Mesendoderm (in vitro differentiated cells): ENCODE measurements at regions not wholly inside any gene's neighbourhood (a gene's known extent, or its start where the extent isn't known, plus 50 kb on each side); places are given as distances from the start of the nearest gene placed in this dataset.
"Not testable (repeated sequence)": the region's sequence is repeated elsewhere in the genome, so short reads cannot be mapped to it uniquely, and the experiment has no call there.

Experiments used
- DNase-seq: peaks from one replicate; pipeline ENCODE4 v3.0.0; 2013
- H2AK5ac ChIP-seq: 2 replicates; pipeline ENCODE4 v1.6.1; 2013; ENCODE audit warnings: low read length, inconsistent platforms
- H2BK120ac ChIP-seq: 2 replicates; pipeline ENCODE4 v1.6.1; 2013; ENCODE audit warnings: low read depth, mild to moderate bottlenecking, low read length, moderate library complexity, mixed read lengths
- H2BK15ac ChIP-seq: replicated peaks from 2 replicates; pipeline ENCODE4 v1.6.1; 2013; ENCODE audit warnings: low read depth, mild to moderate bottlenecking, moderate library complexity
- H2BK5ac ChIP-seq: 2 replicates; pipeline ENCODE4 v1.6.1; 2013; ENCODE audit warnings: low read length, inconsistent platforms
- H3K18ac ChIP-seq: 2 replicates; pipeline ENCODE4 v1.6.1; 2013; ENCODE audit warnings: mild to moderate bottlenecking, low read length, mixed read lengths
- H3K23ac ChIP-seq: one replicate; pipeline ENCODE4 v1.6.1; 2013; ENCODE audit warnings: low read length
- H3K27ac ChIP-seq: 2 replicates; pipeline ENCODE4 v1.5.1; 2013; ENCODE audit warnings: low read depth, mild to moderate bottlenecking, inconsistent platforms, low read length, moderate library complexity
- H3K27me3 ChIP-seq: 2 replicates; pipeline ENCODE4 v1.6.1; 2013; ENCODE audit warnings: low read length, control low read depth, mild to moderate bottlenecking, inconsistent platforms; ENCODE audit not compliant: insufficient read depth, poor library complexity
- H3K36me3 ChIP-seq: 2 replicates; pipeline ENCODE4 v1.6.1; 2013; ENCODE audit warnings: low read length, inconsistent platforms; ENCODE audit not compliant: control insufficient read depth, insufficient read depth
- H3K4ac ChIP-seq: one replicate; pipeline ENCODE4 v1.6.1; 2013; ENCODE audit warnings: low read depth, mild to moderate bottlenecking, low read length, moderate library complexity
- H3K4me1 ChIP-seq: 2 replicates; pipeline ENCODE4 v1.6.1; 2013; ENCODE audit warnings: low read depth, low read length, inconsistent platforms; ENCODE audit not compliant: control insufficient read depth
- H3K4me2 ChIP-seq: 2 replicates; pipeline ENCODE4 v1.6.1; 2013; ENCODE audit warnings: low read length
- H3K4me3 ChIP-seq: 2 replicates; pipeline ENCODE4 v1.5.1; 2013; ENCODE audit warnings: mild to moderate bottlenecking, low read length
- H3K56ac ChIP-seq: one replicate; pipeline ENCODE4 v1.6.1; 2013; ENCODE audit warnings: low read length
- H3K79me1 ChIP-seq: 2 replicates; pipeline ENCODE4 v1.6.1; 2013; ENCODE audit warnings: low read length, inconsistent platforms
- H3K79me2 ChIP-seq: 2 replicates; pipeline ENCODE4 v1.6.1; 2013; ENCODE audit warnings: mild to moderate bottlenecking, low read length; ENCODE audit not compliant: control insufficient read depth, insufficient read depth
- H3K9ac ChIP-seq: 2 replicates; pipeline ENCODE4 v1.6.1; 2013; ENCODE audit warnings: low read length, inconsistent platforms
- H4K5ac ChIP-seq: one replicate; pipeline ENCODE4 v1.6.1; 2013; ENCODE audit warnings: low read length
- H4K8ac ChIP-seq: one replicate; pipeline ENCODE4 v1.6.1; 2013; ENCODE audit warnings: low read depth, mild to moderate bottlenecking, control low read depth, low read length, moderate library complexity
- WGBS: extraction: QIAGEN DNeasy Blood & Tissue Kit; methylation state at CpG from one replicate; pipeline ENCODE4 v1.1.7; 2013; ENCODE audit warnings: low lambda C conversion rate, missing lambda C conversion rate; ENCODE audit not compliant: insufficient coverage; ENCODE audit errors: extremely low coverage; 5-methylcytosine and 5-hydroxymethylcytosine counted together

DNA sequence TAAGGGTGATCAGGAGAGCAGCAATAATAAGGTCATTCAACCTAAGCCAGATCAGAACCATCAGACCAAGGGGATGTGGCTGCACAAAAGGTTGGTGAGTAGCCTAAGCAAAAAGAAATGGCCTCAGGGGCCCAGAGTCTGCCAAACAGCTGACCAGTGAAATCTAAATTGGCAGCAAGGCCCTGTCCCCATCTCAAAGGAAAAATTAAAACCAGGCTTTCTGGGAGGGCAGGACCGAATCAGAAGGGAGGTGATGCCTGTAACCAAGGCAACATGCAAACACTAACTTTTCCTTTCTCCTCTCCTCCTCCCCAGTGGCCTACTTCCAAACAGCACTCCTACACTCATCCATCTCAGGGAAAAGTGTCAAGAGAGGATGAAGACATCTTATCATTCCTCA lies 256.4 kb downstream of the NUAK1 start:
- no peak overlapping the region for H3K4me2 ChIP-seq
- H3K23ac ChIP-seq = no peak overlapping the region
- H3K18ac ChIP-seq = no peak overlapping the region
- no peaks in the 10 kb centered on the region for H3K79me1 ChIP-seq
- H2AK5ac ChIP-seq = no peak overlapping the region
- no CpG with 5 or more reads among the region's 1 CpG for WGBS
- no peak overlapping the region for H4K8ac ChIP-seq
- no peak overlapping the region for H4K5ac ChIP-seq
- H3K4me1 ChIP-seq = no peaks in the 10 kb centered on the region
- H3K36me3 ChIP-seq = no peaks in the 10 kb centered on the region
- H3K56ac ChIP-seq = no peak overlapping the region
- no peak overlapping the region for H3K9ac ChIP-seq
- H3K79me2 ChIP-seq = no peaks in the 10 kb centered on the region
- H3K27me3 ChIP-seq = no peaks in the 10 kb centered on the region
- no peak overlapping the region for H3K4ac ChIP-seq
- H2BK5ac ChIP-seq = no peak overlapping the region
- no peak overlapping the region for H3K27ac ChIP-seq
- no peak overlapping the region for H3K4me3 ChIP-seq
- H2BK15ac ChIP-seq = no peak overlapping the region
- no peak overlapping the region for H2BK120ac ChIP-seq
- DNase-seq = peak; percentile 60

- Histone ChIP-seq H2AK5ac (no peak overlapping the region), H3K4me1 (no peaks in the 10 kb centered on the region), H3K9ac (no peak overlapping the region), H2BK5ac (no peak overlapping the region), H4K8ac (no peak overlapping the region), H3K4me3 (no peak overlapping the region), H3K18ac (no peak overlapping the region), H2BK120ac (no peak overlapping the region), H4K5ac (no peak overlapping the region), H3K4me2 (no peak overlapping the region), H3K36me3 (no peaks in the 10 kb centered on the region), H2BK15ac (no peak overlapping the region), H3K27ac (no peak overlapping the region), H3K79me1 (no peaks in the 10 kb centered on the region), H3K4ac (no peak overlapping the region), H3K23ac (no peak overlapping the region), H3K79me2 (no peaks in the 10 kb centered on the region), H3K27me3 (no peaks in the 10 kb centered on the region), H3K56ac (no peak overlapping the region)
- WGBS = no CpG with 5 or more reads among the region's 3 CpGs
- peak; percentile 39 for DNase-seq
These were observed 251.6 kb downstream of the NUAK1 start for GRCh38 chr12:105887131-105887530.

- Histone ChIP-seq H2BK15ac (no peak overlapping the region), H3K23ac (no peak overlapping the region), H2BK5ac (no peak overlapping the region), H4K8ac (no peak overlapping the region), H3K18ac (no peak overlapping the region), H3K79me1 (no peaks in the 10 kb centered on the region), H3K9ac (no peak overlapping the region), H3K36me3 (no peaks in the 10 kb centered on the region), H3K27me3 (no peaks in the 10 kb centered on the region), H2BK120ac (no peak overlapping the region), H4K5ac (no peak overlapping the region), H3K4me3 (no peak overlapping the region), H2AK5ac (no peak overlapping the region), H3K27ac (no peak overlapping the region), H3K4ac (no peak overlapping the region), H3K4me1 (no peaks in the 10 kb centered on the region), H3K56ac (no peak overlapping the region), H3K4me2 (no peak overlapping the region), H3K79me2 (no peaks in the 10 kb centered on the region)
- WGBS = no CpG with 5 or more reads among the region's 4 CpGs
- DNase-seq = no peak
These were observed 250.1 kb downstream of the NUAK1 start for GRCh38 chr12:105888696-105889095.

DNA sequence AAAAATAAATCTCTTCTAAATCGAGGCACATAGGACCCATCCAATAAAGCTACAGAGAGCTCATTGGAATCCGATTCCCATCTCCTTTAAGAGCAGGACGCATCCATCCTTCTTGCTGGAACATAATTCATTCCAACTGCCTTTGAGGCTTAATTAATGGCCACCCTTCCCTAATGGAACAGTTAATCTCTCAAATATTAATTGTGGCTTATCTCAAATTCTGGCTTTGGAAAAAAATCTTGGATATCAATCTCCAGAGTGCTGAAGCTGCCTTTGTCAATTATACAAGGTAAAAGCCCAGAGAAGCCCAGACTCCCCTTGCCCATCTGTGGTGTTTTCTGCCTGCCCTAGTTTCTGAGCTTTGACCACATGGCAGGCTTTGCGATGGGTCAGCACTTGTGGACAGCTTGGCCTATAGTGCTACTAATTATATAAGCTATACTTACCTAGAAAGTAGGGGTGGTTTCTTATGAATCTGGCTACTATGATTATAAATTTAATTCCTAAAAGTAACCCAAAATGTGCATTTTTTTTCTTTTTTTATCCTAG lies 246.3 kb downstream of the NUAK1 start:
- Histone ChIP-seq H3K27me3 (no peaks in the 10 kb centered on the region), H3K4me3 (no peak overlapping the region), H3K4me2 (no peak overlapping the region), H3K4me1 (peaks cover 3% of the 10 kb centered on the region), H2BK15ac (no peak overlapping the region), H3K23ac (no peak overlapping the region), H2BK120ac (no peak overlapping the region), H3K4ac (no peak overlapping the region), H4K5ac (no peak overlapping the region), H3K27ac (no peak overlapping the region), H3K79me1 (no peaks in the 10 kb centered on the region), H2BK5ac (no peak overlapping the region), H3K9ac (no peak overlapping the region), H3K79me2 (no peaks in the 10 kb centered on the region), H2AK5ac (no peak overlapping the region), H3K56ac (no peak overlapping the region), H3K18ac (no peak overlapping the region), H4K8ac (no peak overlapping the region), H3K36me3 (no peaks in the 10 kb centered on the region)
- no peak for DNase-seq
- WGBS = no CpG with 5 or more reads among the region's 4 CpGs

GRCh38 chr12:105895197-105895832 lies 243.4 kb downstream of the NUAK1 start:
- not testable (repeated sequence) for H3K18ac ChIP-seq, H3K36me3 ChIP-seq, H2BK120ac ChIP-seq, H2BK15ac ChIP-seq, H3K9ac ChIP-seq, DNase-seq, H3K4me1 ChIP-seq, H4K5ac ChIP-seq, H4K8ac ChIP-seq, H3K79me2 ChIP-seq, H3K79me1 ChIP-seq, H2AK5ac ChIP-seq, H2BK5ac ChIP-seq, H3K27ac ChIP-seq, H3K4me3 ChIP-seq, H3K4me2 ChIP-seq, H3K23ac ChIP-seq, H3K4ac ChIP-seq, H3K27me3 ChIP-seq, H3K56ac ChIP-seq
- WGBS = no CpG with 5 or more reads among the region's 10 CpGs

- H3K4ac ChIP-seq = no peak overlapping the region
- no peak overlapping the region for H3K56ac ChIP-seq
- H2BK5ac ChIP-seq = no peak overlapping the region
- H3K23ac ChIP-seq = no peak overlapping the region
- no peak overlapping the region for H3K4me2 ChIP-seq
- no peak overlapping the region for H3K4me3 ChIP-seq
- no CpG with 5 or more reads among the region's 1 CpG for WGBS
- H3K9ac ChIP-seq = no peak overlapping the region
- no peaks in the 10 kb centered on the region for H3K79me1 ChIP-seq
- H3K27ac ChIP-seq = no peak overlapping the region
- H3K4me1 ChIP-seq = peaks cover 5% of the 10 kb centered on the region
- H3K36me3 ChIP-seq = no peaks in the 10 kb centered on the region
- H4K5ac ChIP-seq = no peak overlapping the region
- no peak overlapping the region for H3K18ac ChIP-seq
- H3K79me2 ChIP-seq = no peaks in the 10 kb centered on the region
- no peak overlapping the region for H4K8ac ChIP-seq
- peak; percentile 82 for DNase-seq
- no peak overlapping the region for H2AK5ac ChIP-seq
- no peak overlapping the region for H2BK15ac ChIP-seq
- H3K27me3 ChIP-seq = no peaks in the 10 kb centered on the region
- no peak overlapping the region for H2BK120ac ChIP-seq
These were observed 241.4 kb downstream of the NUAK1 start for GRCh38 chr12:105897311-105897725.
